ENCODE measurements at regions not wholly inside any gene's neighbourhood (a gene's known extent, or its start where the extent isn't known, plus 50 kb on each side); places are given as distances from the start of the nearest gene placed in this dataset.

GRCh38 chr17:14771543-14771942 is 470.7 kb downstream of the HS3ST3B1 start:
- Histone ChIP-seq H2BK20ac (ENCODE audit: low read length) (no peak overlapping the region), H2AFZ (ENCODE audit: low read length) (no peak overlapping the region; the same call in 1 of the 2 replicates), H3K27ac (ENCODE audit: low read depth, low read length) (no peak overlapping the region), H2BK12ac (ENCODE audit: low read depth, low read length) (no peak overlapping the region), H3K9me3 (ENCODE audit: insufficient read depth in 2 of 2, low read depth in 1 of 2, low read length in 1 of 2) (peaks cover 8 to 11% of the 10 kb centered on the region in 2 experiments; a peak in 3 of 4 replicates), H3K18ac (ENCODE audit: extremely low read depth, low read length) (no peak overlapping the region), H4K5ac (ENCODE audit: insufficient read length, low read depth, low read length) (no peak overlapping the region), H2BK120ac (replicated peaks; ENCODE audit: low read depth, low read length) (no peak overlapping the region), H3K79me2 (ENCODE audit: control insufficient read depth in 1 of 2, insufficient read depth in 2 of 2, low read length in 2 of 2) (no peaks in the 10 kb centered on the region), H3K14ac (ENCODE audit: insufficient read length) (no peak overlapping the region), H2AK5ac (ENCODE audit: low read depth, low read length) (no peak overlapping the region), H3K4me1 (replicated peaks in 1 of 4; ENCODE audit: control insufficient read depth in 3 of 4, insufficient read depth in 4 of 4, low read length in 3 of 4) (no peaks in the 10 kb centered on the region), H3K4ac (replicated peaks; ENCODE audit: insufficient read length, low read depth, low read length) (no peak overlapping the region), H2BK15ac (ENCODE audit: low read length) (no peak overlapping the region), H3K9ac (replicated peaks in 1 of 4; ENCODE audit: extremely low read depth in 1 of 4, low read depth in 3 of 4, low read length in 3 of 4) (no peak overlapping the region), H2BK5ac (ENCODE audit: low read depth, low read length) (no peak overlapping the region), H3K23ac (ENCODE audit: insufficient read length) (no peak overlapping the region), H4K91ac (replicated peaks; ENCODE audit: insufficient read length, low read length) (no peak overlapping the region), H4K20me1 (replicated peaks in 1 of 2; ENCODE audit: control insufficient read depth in 1 of 2, insufficient read depth in 2 of 2, low read length in 2 of 2) (no peaks in the 10 kb centered on the region), H3K56ac (replicated peaks; ENCODE audit: insufficient read length, low read depth, low read length) (no peak overlapping the region), H3K23me2 (ENCODE audit: low read depth, low read length) (no peaks in the 10 kb centered on the region), H3K4me2 (ENCODE audit: insufficient read depth in 1 of 2, low read depth in 2 of 2, low read length in 2 of 2) (no peak overlapping the region), H3K4me3 (ENCODE audit: extremely low read depth in 1 of 4, insufficient read depth in 2 of 4, low read depth in 3 of 4, low read length in 4 of 4) (no peak overlapping the region), H3K79me1 (ENCODE audit: low read depth, low read length) (no peaks in the 10 kb centered on the region), H3K27me3 (replicated peaks in 1 of 4; ENCODE audit: control insufficient read depth in 3 of 4, extremely low read depth in 1 of 4, insufficient read depth in 3 of 4, low read length in 3 of 4) (no peaks in the 10 kb centered on the region), H4K8ac (ENCODE audit: extremely low read depth, insufficient read depth, low read length) (no peak overlapping the region), H3K36me3 (ENCODE audit: control insufficient read depth in 2 of 4, insufficient read depth in 4 of 4, low read length in 3 of 4) (no peaks in the 10 kb centered on the region; a peak in 1 of 8 replicates)
- WGBS, 2 experiments (ENCODE audit: extremely low coverage in 1 of 2, insufficient coverage in 1 of 2, insufficient read length in 1 of 2, insufficient replicate concordance in 2 of 2, low coverage in 1 of 2, low lambda C conversion rate in 2 of 2, missing lambda C conversion rate in 1 of 2) = 93% methylated on average over 6 of the region's 6 CpGs; no CpG with 5 or more reads in 1 of the 2 experiments
- ChIA-PET POLR2A (ENCODE audit: partially characterized antibody) (interaction anchor here (0.5 kb wide), 1 partner anchor 19 kb away, joined by 3 read pairs; no protein-coding TSS in a partner anchor), CTCF (ENCODE audit: partially characterized antibody) (interaction anchor here (0.7 to 1.1 kb wide), 2 partner anchors 25 to 42 kb away, joined by 3 read pairs; no protein-coding TSS in a partner anchor)
- FAIRE-seq (no peak), DNase-seq (ENCODE audit: low read depth in 1 of 2, low spot score in 2 of 2) (no peak)
- TF ChIP-seq TCF12 (IDR thresholded peaks at IDR 0.05; ENCODE audit: low read depth, low read length) (no peak), CBX5 (IDR thresholded peaks at IDR 0.05; ENCODE audit: low read depth, low read length) (no peak), FOSL1 (IDR thresholded peaks at IDR 0.05; ENCODE audit: insufficient read depth, low read depth, low read length) (no peak), HDAC2 (IDR thresholded peaks at IDR 0.05; ENCODE audit: borderline replicate concordance in 1 of 2, low read depth in 2 of 2, low read length in 2 of 2) (no peak), EP300 (IDR thresholded peaks at IDR 0.05; ENCODE audit: borderline replicate concordance in 1 of 2, low read depth in 2 of 2, low read length in 2 of 2) (no peak)

Data from H1 (cell line).